IMR-90 (cell line): ENCODE measurements at regions not wholly inside any gene's neighbourhood (a gene's known extent, or its start where the extent isn't known, plus 50 kb on each side); places are given as distances from the start of the nearest gene placed in this dataset.

ENCODE experiments used
- ATAC-seq: fragments of 200-7000 bp; cut with Tn5 transposase; 2 replicates; pipeline ENCODE4 v1.9.1; 2020; ENCODE audit warnings: low read depth, mild to moderate bottlenecking, moderate library complexity
- BruUV-seq: library from RNA; stranded (reverse); fragments of 400-500 nt; replicated peaks from 2 replicates; lab custom pipeline; 2021; lab: Mats Ljungman, UMichigan
- CTCF ChIA-PET: fragments of 300-600 bp; formaldehyde crosslinking; extraction: SDS; loops from one replicate; lab custom pipeline; 2021; ENCODE audit warnings: antibody characterized with exemption; lab: Yijun Ruan, JAX
- POLR2A ChIA-PET: fragments of 300-600 bp; sonication (Branson Sonifier 250); formaldehyde crosslinking; loops from one replicate; lab custom pipeline; 2022; ENCODE audit warnings: antibody characterized with exemption; ENCODE audit not compliant: unreplicated experiment; lab: Charles Lee
- DNase-seq: peaks from one replicate; pipeline ENCODE4 v3.0.0; 2013
- H2AFZ ChIP-seq: replicated peaks from 2 replicates; pipeline ENCODE3; 2013; ENCODE audit warnings: low read length, mild to moderate bottlenecking; ENCODE audit not compliant: poor library complexity
- H2AK5ac ChIP-seq: 2 replicates; pipeline ENCODE4 v1.6.1; 2013; ENCODE audit warnings: low read depth, low read length, inconsistent platforms
- H2AK9ac ChIP-seq: replicated peaks from 2 replicates; pipeline ENCODE3; 2013; ENCODE audit warnings: mild to moderate bottlenecking, low read depth, low read length, moderate library complexity; ENCODE audit not compliant: poor library complexity
- H2BK120ac ChIP-seq: 2 replicates; pipeline ENCODE4 v1.6.1; 2013; ENCODE audit warnings: low read depth, low read length, inconsistent platforms
- H2BK15ac ChIP-seq: 3 replicates; pipeline ENCODE4 v1.6.1; 2013; ENCODE audit warnings: low read depth, low read length, inconsistent platforms
- H2BK20ac ChIP-seq: 2 replicates; pipeline ENCODE4 v1.6.1; 2013; ENCODE audit warnings: low read depth, mild to moderate bottlenecking, inconsistent platforms, low read length, moderate library complexity
- H2BK5ac ChIP-seq: 2 replicates; pipeline ENCODE4 v1.6.1; 2013; ENCODE audit warnings: mild to moderate bottlenecking, low read depth, low read length, inconsistent platforms; ENCODE audit not compliant: poor library complexity, severe bottlenecking
- H3K14ac ChIP-seq: replicated peaks from 2 replicates; pipeline ENCODE4 v1.6.1; 2013; ENCODE audit warnings: low read depth, low read length, inconsistent platforms
- H3K18ac ChIP-seq: 2 replicates; pipeline ENCODE4 v1.6.1; 2013; ENCODE audit warnings: low read depth, low read length, control low read depth
- H3K23ac ChIP-seq: 2 replicates; pipeline ENCODE4 v1.6.1; 2013; ENCODE audit warnings: low read depth, low read length, inconsistent platforms
- H3K27ac ChIP-seq: 2 replicates; pipeline ENCODE4 v1.5.1; 2013; ENCODE audit warnings: mild to moderate bottlenecking, control low read depth, low read length; ENCODE audit not compliant: insufficient read depth
- H3K27me3 ChIP-seq: 2 replicates; pipeline ENCODE4 v1.6.1; 2013; ENCODE audit warnings: low read length; ENCODE audit not compliant: control insufficient read depth, insufficient read depth
- H3K36me3 ChIP-seq: 2 replicates; pipeline ENCODE4 v1.6.1; 2013; ENCODE audit warnings: low read length, mixed read lengths; ENCODE audit not compliant: control insufficient read depth, insufficient read depth
- H3K4ac ChIP-seq: 2 replicates; pipeline ENCODE4 v1.6.1; 2013; ENCODE audit warnings: low read depth, low read length, inconsistent platforms
- H3K4me1 ChIP-seq: 2 replicates; pipeline ENCODE4 v1.6.1; 2013; ENCODE audit warnings: low read length, mixed read lengths; ENCODE audit not compliant: control insufficient read depth, insufficient read depth
- H3K4me2 ChIP-seq: 2 replicates; pipeline ENCODE4 v1.6.1; 2013; ENCODE audit warnings: low read depth, mild to moderate bottlenecking, control low read depth, low read length, moderate library complexity
- H3K4me3 ChIP-seq: 2 replicates; pipeline ENCODE4 v1.5.1; 2013; ENCODE audit warnings: low read depth, mild to moderate bottlenecking, control low read depth, low read length, moderate library complexity; ENCODE audit not compliant: insufficient read depth
- H3K56ac ChIP-seq: 2 replicates; pipeline ENCODE4 v1.6.1; 2013; ENCODE audit warnings: low read length, inconsistent platforms; ENCODE audit not compliant: insufficient read depth; ENCODE audit errors: extremely low read depth
- H3K79me1 ChIP-seq, 2 experiments: 2 replicates each; pipeline ENCODE4 v1.6.1; 2013; ENCODE audit warnings: low read length in 2 of 2, inconsistent platforms in 1 of 2, low read depth in 1 of 2
- H3K9ac ChIP-seq: 2 replicates; pipeline ENCODE4 v1.6.1; 2013; ENCODE audit warnings: low read depth, low read length, control low read depth
- H3K9me1 ChIP-seq: 2 replicates; pipeline ENCODE4 v1.6.1; 2013; ENCODE audit warnings: low read length, inconsistent platforms; ENCODE audit not compliant: insufficient read depth
- H3K9me3 ChIP-seq: 2 replicates; pipeline ENCODE4 v1.6.1; 2013; ENCODE audit warnings: low read length; ENCODE audit not compliant: control insufficient read depth, insufficient read depth
- H4K20me1 ChIP-seq: 2 replicates; pipeline ENCODE4 v1.6.1; 2013; ENCODE audit warnings: low read length, inconsistent platforms; ENCODE audit not compliant: insufficient read depth
- H4K5ac ChIP-seq: 2 replicates; pipeline ENCODE4 v1.6.1; 2013; ENCODE audit warnings: mild to moderate bottlenecking, low read depth, low read length, control low read depth
- H4K8ac ChIP-seq, 2 experiments: 2 replicates each; pipeline ENCODE4 v1.6.1; 2013; ENCODE audit warnings: low read depth in 2 of 2, low read length in 2 of 2, control low read depth in 1 of 2, inconsistent platforms in 1 of 2
- H4K91ac ChIP-seq: 2 replicates; pipeline ENCODE4 v1.6.1; 2013; ENCODE audit warnings: low read depth, low read length, inconsistent platforms; ENCODE audit not compliant: insufficient read depth
- BHLHE40 ChIP-seq: fragments of 150-350 bp; IDR thresholded peaks from 2 replicates; pipeline ENCODE4 v1.6.1; 2016; ENCODE audit warnings: mild to moderate bottlenecking, low read depth, low read length
- CEBPB ChIP-seq: IDR thresholded peaks from 2 replicates; pipeline ENCODE4 v1.6.1; 2012; ENCODE audit warnings: low read depth, low read length, improper control_type of control experiment
- CHD1 ChIP-seq: IDR thresholded peaks from 2 replicates; pipeline ENCODE4 v1.6.1; 2012; ENCODE audit warnings: low read depth, low read length, improper control_type of control experiment
- FOS ChIP-seq: fragments of 150-350 bp; IDR thresholded peaks from 2 replicates; pipeline ENCODE4 v1.6.1; 2016; ENCODE audit warnings: low read depth, low read length
- MAFK ChIP-seq: IDR thresholded peaks from 2 replicates; pipeline ENCODE4 v1.6.1; 2012; ENCODE audit warnings: low read depth, low read length, improper control_type of control experiment
- MAZ ChIP-seq: IDR thresholded peaks from 2 replicates; pipeline ENCODE4 v1.6.1; 2012; ENCODE audit warnings: low read depth, mild to moderate bottlenecking, low read length, improper control_type of control experiment, moderate library complexity, borderline replicate concordance
- MXI1 ChIP-seq: IDR thresholded peaks from 2 replicates; pipeline ENCODE4 v1.6.1; 2012; ENCODE audit warnings: low read depth, mild to moderate bottlenecking, low read length, moderate library complexity, borderline replicate concordance
- NFE2L2 ChIP-seq: fragments of 150-350 bp; IDR thresholded peaks from 2 replicates; pipeline ENCODE4 v1.6.1; 2016; ENCODE audit warnings: low read depth, mild to moderate bottlenecking, low read length
- POLR2A ChIP-seq: IDR thresholded peaks from 2 replicates; pipeline ENCODE4 v1.6.1; 2012; ENCODE audit warnings: mild to moderate bottlenecking, low read depth, low read length
- RAD21 ChIP-seq: IDR thresholded peaks from 2 replicates; pipeline ENCODE4 v1.6.1; 2012; ENCODE audit warnings: low read length, improper control_type of control experiment
- RCOR1 ChIP-seq: IDR thresholded peaks from 2 replicates; pipeline ENCODE4 v1.6.1; 2012; ENCODE audit warnings: mild to moderate bottlenecking, low read length, improper control_type of control experiment; ENCODE audit not compliant: insufficient replicate concordance
- RFX5 ChIP-seq: IDR thresholded peaks from 2 replicates; pipeline ENCODE4 v1.8.0; 2012; ENCODE audit warnings: low read depth, mild to moderate bottlenecking, low read length, moderate library complexity
- SMC3 ChIP-seq: fragments of 150-350 bp; IDR thresholded peaks from 2 replicates; pipeline ENCODE4 v1.6.1; 2016; ENCODE audit warnings: low read depth, mild to moderate bottlenecking, antibody characterized with exemption, low read length, moderate library complexity
- WGBS, 2 experiments: methylation state at CpG; one replicate each; pipeline versions ENCODE4 v1.1.5 to v1.1.7; 2013; ENCODE audit warnings: missing lambda C conversion rate in 2 of 2; ENCODE audit not compliant: insufficient read length in 1 of 2; ENCODE audit errors: extremely low coverage in 2 of 2; 5-methylcytosine and 5-hydroxymethylcytosine counted together
- dilution Hi-C: fragments of 300-500 bp; cut with HindIII; formaldehyde crosslinking; loops from one replicate; pipeline ENCODE4 v1.14.3; 2018; ENCODE audit warnings: low sequenced_read_pairs; ENCODE audit not compliant: unreplicated experiment
- in situ Hi-C: fragments of 300-500 bp; cut with MboI; formaldehyde crosslinking; loops from 3 replicates; pipeline ENCODE4 v1.14.3; 2019; ENCODE audit warnings: low sequenced_read_pairs, inconsistent platforms, mixed read lengths
- intact Hi-C: fragments of 100-400 bp; cut with micrococcal nuclease; formaldehyde crosslinking; loops from 2 replicates; pipeline ENCODE4 v1.10.0; 2022
- TF ChIP-seq, protein P1 (sequence below): conservative IDR thresholded peaks from 2 replicates; pipeline ENCODE4 v1.5.1; 2012; ENCODE audit warnings: mild to moderate bottlenecking, low read depth, low read length, improper control_type of control experiment
- TF ChIP-seq, protein P2 (sequence below): fragments of 150-350 bp; IDR thresholded peaks from 2 replicates; pipeline ENCODE4 v1.6.1; 2016; ENCODE audit warnings: low read depth, mild to moderate bottlenecking, low read length, moderate library complexity, borderline replicate concordance
- TF ChIP-seq, protein P3 (sequence below): fragments of 150-350 bp; IDR thresholded peaks from 2 replicates; pipeline ENCODE4 v1.6.1; 2017; ENCODE audit warnings: mild to moderate bottlenecking, antibody characterized with exemption, low read length, low read depth

DNA sequence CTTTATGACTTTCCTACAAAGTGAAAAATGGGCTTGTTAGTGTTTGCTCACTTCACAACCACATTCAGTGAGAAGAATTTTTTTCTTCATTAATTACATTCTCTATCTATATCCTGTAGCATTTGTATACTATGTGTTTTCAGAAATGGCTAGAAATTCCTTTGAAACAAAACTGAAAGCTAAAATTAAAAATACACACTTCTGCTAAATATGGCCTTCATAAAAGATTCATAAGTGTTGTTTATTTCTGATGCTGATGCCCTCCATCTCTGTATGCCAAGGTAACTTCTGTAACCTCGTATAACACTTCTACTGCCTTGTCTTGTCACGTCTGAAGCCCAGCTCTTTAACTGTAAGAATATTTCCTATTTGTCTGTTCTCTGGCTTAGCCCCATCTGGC, 59.8 kb downstream of the PMAIP1 start:
- H3K27me3 ChIP-seq, result peaks cover 2% of the 10 kb centered on the region
- no peak overlapping the region for H2BK20ac ChIP-seq
- H3K4me3 ChIP-seq, result no peak overlapping the region
- H3K36me3 ChIP-seq, result no peaks in the 10 kb centered on the region
- no peak overlapping the region for H3K4ac ChIP-seq
- WGBS, 2 experiments, result no CpG with 5 or more reads among the region's 2 CpGs
- no peak overlapping the region for H4K5ac ChIP-seq
- in situ Hi-C loops (no loop called here), dilution Hi-C loops (no loop called here), intact Hi-C loops (loop anchor here (10.0 kb wide), 2 partner anchors 125 to 1775 kb away; no protein-coding TSS in a partner anchor)
- POLR2A ChIA-PET, result no interaction called here
- no peak overlapping the region for H2AK9ac ChIP-seq
- H3K56ac ChIP-seq, result 0 out of 2 replicates have a peak overlapping the region, but pooled peaks have one; percentile 10
- ATAC-seq (no peak), DNase-seq (no peak)
- no peak overlapping the region for H3K9ac ChIP-seq
- H4K8ac ChIP-seq, result no peak overlapping the region
- no peak overlapping the region for H3K14ac ChIP-seq
- H2BK15ac ChIP-seq, result no peak overlapping the region
- H3K79me1 ChIP-seq, result no peaks in the 10 kb centered on the region
- peaks cover 4% of the 10 kb centered on the region for H3K4me1 ChIP-seq
- no peak overlapping the region for H2BK5ac ChIP-seq
- BruUV-seq, result no TSS peak
- no peak overlapping the region for H3K4me2 ChIP-seq
- H4K20me1 ChIP-seq, result no peaks in the 10 kb centered on the region
- no peaks in the 10 kb centered on the region for H3K9me3 ChIP-seq
- no peak overlapping the region for H4K91ac ChIP-seq
- no peak overlapping the region for H2AK5ac ChIP-seq
- no peak overlapping the region for H2AFZ ChIP-seq
- CTCF ChIA-PET, result interaction anchor here (0.6 kb wide), 2 partner anchors 24 to 568 kb away, joined by 3 to 4 read pairs; no protein-coding TSS in a partner anchor
- no peak overlapping the region for H3K23ac ChIP-seq
- H3K18ac ChIP-seq, result no peak overlapping the region
- H3K27ac ChIP-seq, result no peak overlapping the region
- TF ChIP-seq SMC3, result no peak
- no peak for TF ChIP-seq BHLHE40
- no peak for TF ChIP-seq CEBPB
- TF ChIP-seq MAFK, result no peak
- TF ChIP-seq MXI1, result no peak
- TF ChIP-seq RAD21, result no peak
- TF ChIP-seq, protein P1, sequence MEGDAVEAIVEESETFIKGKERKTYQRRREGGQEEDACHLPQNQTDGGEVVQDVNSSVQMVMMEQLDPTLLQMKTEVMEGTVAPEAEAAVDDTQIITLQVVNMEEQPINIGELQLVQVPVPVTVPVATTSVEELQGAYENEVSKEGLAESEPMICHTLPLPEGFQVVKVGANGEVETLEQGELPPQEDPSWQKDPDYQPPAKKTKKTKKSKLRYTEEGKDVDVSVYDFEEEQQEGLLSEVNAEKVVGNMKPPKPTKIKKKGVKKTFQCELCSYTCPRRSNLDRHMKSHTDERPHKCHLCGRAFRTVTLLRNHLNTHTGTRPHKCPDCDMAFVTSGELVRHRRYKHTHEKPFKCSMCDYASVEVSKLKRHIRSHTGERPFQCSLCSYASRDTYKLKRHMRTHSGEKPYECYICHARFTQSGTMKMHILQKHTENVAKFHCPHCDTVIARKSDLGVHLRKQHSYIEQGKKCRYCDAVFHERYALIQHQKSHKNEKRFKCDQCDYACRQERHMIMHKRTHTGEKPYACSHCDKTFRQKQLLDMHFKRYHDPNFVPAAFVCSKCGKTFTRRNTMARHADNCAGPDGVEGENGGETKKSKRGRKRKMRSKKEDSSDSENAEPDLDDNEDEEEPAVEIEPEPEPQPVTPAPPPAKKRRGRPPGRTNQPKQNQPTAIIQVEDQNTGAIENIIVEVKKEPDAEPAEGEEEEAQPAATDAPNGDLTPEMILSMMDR, result no peak
- no peak for TF ChIP-seq NFE2L2
- no peak for TF ChIP-seq MAZ
- no peak for TF ChIP-seq RCOR1
- TF ChIP-seq FOS, result no peak
- no peak for TF ChIP-seq POLR2A
- TF ChIP-seq, protein P2, sequence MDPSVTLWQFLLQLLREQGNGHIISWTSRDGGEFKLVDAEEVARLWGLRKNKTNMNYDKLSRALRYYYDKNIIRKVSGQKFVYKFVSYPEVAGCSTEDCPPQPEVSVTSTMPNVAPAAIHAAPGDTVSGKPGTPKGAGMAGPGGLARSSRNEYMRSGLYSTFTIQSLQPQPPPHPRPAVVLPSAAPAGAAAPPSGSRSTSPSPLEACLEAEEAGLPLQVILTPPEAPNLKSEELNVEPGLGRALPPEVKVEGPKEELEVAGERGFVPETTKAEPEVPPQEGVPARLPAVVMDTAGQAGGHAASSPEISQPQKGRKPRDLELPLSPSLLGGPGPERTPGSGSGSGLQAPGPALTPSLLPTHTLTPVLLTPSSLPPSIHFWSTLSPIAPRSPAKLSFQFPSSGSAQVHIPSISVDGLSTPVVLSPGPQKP, result no peak
- no peak for TF ChIP-seq RFX5
- TF ChIP-seq CHD1, result no peak
- TF ChIP-seq, protein P3, sequence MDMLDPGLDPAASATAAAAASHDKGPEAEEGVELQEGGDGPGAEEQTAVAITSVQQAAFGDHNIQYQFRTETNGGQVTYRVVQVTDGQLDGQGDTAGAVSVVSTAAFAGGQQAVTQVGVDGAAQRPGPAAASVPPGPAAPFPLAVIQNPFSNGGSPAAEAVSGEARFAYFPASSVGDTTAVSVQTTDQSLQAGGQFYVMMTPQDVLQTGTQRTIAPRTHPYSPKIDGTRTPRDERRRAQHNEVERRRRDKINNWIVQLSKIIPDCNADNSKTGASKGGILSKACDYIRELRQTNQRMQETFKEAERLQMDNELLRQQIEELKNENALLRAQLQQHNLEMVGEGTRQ, result no peak
- H3K9me1 ChIP-seq, result peaks cover 2% of the 10 kb centered on the region
- no peak overlapping the region for H2BK120ac ChIP-seq
